Endodermal cell (in vitro differentiated cells): ENCODE measurements at regions not wholly inside any gene's neighbourhood (a gene's known extent, or its start where the extent isn't known, plus 50 kb on each side); places are given as distances from the start of the nearest gene placed in this dataset.

ENCODE experiments used
- DNase-seq: peaks from one replicate; pipeline ENCODE4 v3.0.0-alpha.2; 2017
- H3K27ac ChIP-seq: 2 replicates; pipeline ENCODE4 v1.5.1; 2013; ENCODE audit warnings: mild to moderate bottlenecking, low read depth, low read length, moderate library complexity
- H3K27me3 ChIP-seq: 2 replicates; pipeline ENCODE4 v1.6.1; 2013; ENCODE audit warnings: mild to moderate bottlenecking, low read length, moderate library complexity; ENCODE audit not compliant: insufficient read depth, control insufficient read depth, poor library complexity, severe bottlenecking
- H3K36me3 ChIP-seq: 2 replicates; pipeline ENCODE4 v1.7.0; 2013; ENCODE audit warnings: mild to moderate bottlenecking, low read length, moderate library complexity; ENCODE audit not compliant: control insufficient read depth, insufficient read depth
- H3K4me1 ChIP-seq: one replicate; pipeline ENCODE4 v1.7.0; 2013; ENCODE audit warnings: low read length; ENCODE audit not compliant: control insufficient read depth, insufficient read depth
- H3K4me3 ChIP-seq: 2 replicates; pipeline ENCODE4 v1.5.1; 2013; ENCODE audit warnings: mild to moderate bottlenecking, low read length, moderate library complexity
- H3K9ac ChIP-seq: 2 replicates; pipeline ENCODE4 v1.6.1; 2013; ENCODE audit warnings: mild to moderate bottlenecking, low read length, moderate library complexity; ENCODE audit not compliant: poor library complexity, severe bottlenecking; ENCODE audit errors: extremely low read depth
- H3K9me3 ChIP-seq: 2 replicates; pipeline ENCODE4 v1.6.1; 2013; ENCODE audit warnings: mild to moderate bottlenecking, low read length, moderate library complexity; ENCODE audit not compliant: control insufficient read depth
- H3K27ac Mint-ChIP-seq: 2 replicates; pipeline ENCODE4 v1.8.0; 2020; ENCODE audit warnings: mixed read lengths
- H3K27me3 Mint-ChIP-seq: 2 replicates; pipeline ENCODE4 v1.8.0; 2021; ENCODE audit warnings: mild to moderate bottlenecking, mixed read lengths; ENCODE audit not compliant: insufficient read depth
- H3K36me3 Mint-ChIP-seq: 2 replicates; pipeline ENCODE4 v1.8.0; 2020; ENCODE audit warnings: low read depth, mixed read lengths
- H3K4me1 Mint-ChIP-seq: 2 replicates; pipeline ENCODE4 v1.8.0; 2020; ENCODE audit warnings: mixed read lengths
- H3K4me3 Mint-ChIP-seq: 2 replicates; pipeline ENCODE4 v1.8.0; 2020; ENCODE audit warnings: mild to moderate bottlenecking, moderate library complexity, mixed read lengths
- H3K9me3 Mint-ChIP-seq: 2 replicates; pipeline ENCODE4 v1.8.0; 2020; ENCODE audit warnings: mild to moderate bottlenecking, mixed read lengths
- CTCF ChIP-seq: fragments of 200-600 bp; sonication (generic); conservative IDR thresholded peaks from 2 replicates; pipeline ENCODE4 v1.5.0; 2021; ENCODE audit warnings: antibody characterized with exemption, mild to moderate bottlenecking
- WGBS, 2 experiments: methylation state at CpG; one replicate each; pipeline versions ENCODE4 v1.1.5 to v1.1.7; 2013; ENCODE audit warnings: missing lambda C conversion rate in 2 of 2, mixed read lengths in 1 of 2; ENCODE audit not compliant: insufficient coverage in 1 of 2, insufficient read length in 1 of 2; 5-methylcytosine and 5-hydroxymethylcytosine counted together

GRCh38 chr17:70426752-70427151 is 257.4 kb downstream of the KCNJ2 start:
- H3K36me3 ChIP-seq = no peaks in the 10 kb centered on the region
- Mint-ChIP-seq H3K36me3 (no peaks in the 10 kb centered on the region), H3K27ac (no peak overlapping the region), H3K9me3 (no peaks in the 10 kb centered on the region), H3K4me1 (no peaks in the 10 kb centered on the region), H3K27me3 (no peaks in the 10 kb centered on the region), H3K4me3 (no peak overlapping the region)
- DNase-seq = no peak
- H3K27ac ChIP-seq = no peak overlapping the region
- WGBS, 2 experiments = 79 to 80% methylated on average over 1 to 3 of the region's 3 CpGs
- H3K27me3 ChIP-seq = no peaks in the 10 kb centered on the region
- no peak for TF ChIP-seq CTCF
- no peaks in the 10 kb centered on the region for H3K4me1 ChIP-seq
- no peak overlapping the region for H3K4me3 ChIP-seq
- H3K9ac ChIP-seq = no peak overlapping the region
- H3K9me3 ChIP-seq = no peaks in the 10 kb centered on the region

- Mint-ChIP-seq H3K27ac (no peak overlapping the region), H3K4me1 (no peaks in the 10 kb centered on the region), H3K36me3 (no peaks in the 10 kb centered on the region), H3K4me3 (no peak overlapping the region), H3K27me3 (no peaks in the 10 kb centered on the region), H3K9me3 (no peaks in the 10 kb centered on the region)
- Histone ChIP-seq H3K36me3 (no peaks in the 10 kb centered on the region), H3K27ac (no peak overlapping the region), H3K27me3 (no peaks in the 10 kb centered on the region), H3K9me3 (no peaks in the 10 kb centered on the region), H3K4me3 (no peak overlapping the region), H3K4me1 (no peaks in the 10 kb centered on the region), H3K9ac (no peak overlapping the region)
- WGBS, 2 experiments = 93% methylated on average over 6 to 9 of the region's 9 CpGs
- DNase-seq = no peak
- TF ChIP-seq CTCF = no peak
These were observed 265.5 kb downstream of the KCNJ2 start for GRCh38 chr17:70434536-70435490.

GRCh38 chr17:70437656-70438055 is 268.3 kb downstream of the KCNJ2 start:
- no peak overlapping the region for H3K4me3 Mint-ChIP-seq

More at GRCh38 chr17:70437656-70438055, 268.3 kb downstream of the KCNJ2 start:
- H3K4me1 Mint-ChIP-seq = no peaks in the 10 kb centered on the region
- H3K27me3 Mint-ChIP-seq = no peaks in the 10 kb centered on the region
- 92 to 94% methylated on average over 5 of the region's 5 CpGs for WGBS, 2 experiments
- Histone ChIP-seq H3K4me1 (no peaks in the 10 kb centered on the region), H3K9ac (no peak overlapping the region), H3K27me3 (no peaks in the 10 kb centered on the region), H3K9me3 (no peaks in the 10 kb centered on the region), H3K27ac (no peak overlapping the region), H3K36me3 (no peaks in the 10 kb centered on the region), H3K4me3 (no peak overlapping the region)
- no peaks in the 10 kb centered on the region for H3K9me3 Mint-ChIP-seq
- H3K36me3 Mint-ChIP-seq = no peaks in the 10 kb centered on the region
- H3K27ac Mint-ChIP-seq = no peak overlapping the region
- DNase-seq = no peak
- no peak for TF ChIP-seq CTCF
